Neural progenitor cell (in vitro differentiated cells): ENCODE measurements at regions not wholly inside any gene's neighbourhood (a gene's known extent, or its start where the extent isn't known, plus 50 kb on each side); places are given as distances from the start of the nearest gene placed in this dataset.

Experiments
- DNase-seq: peaks from one replicate; pipeline ENCODE4 v3.0.0-alpha.2; 2016; ENCODE audit warnings: low spot score
- H2AFZ ChIP-seq: fragments of 200-600 bp; sonication (generic); replicated peaks from 2 replicates; pipeline ENCODE4 v1.6.1; 2016; ENCODE audit warnings: antibody characterized with exemption
- H3F3A ChIP-seq: fragments of 200-600 bp; sonication (generic); 2 replicates; pipeline ENCODE4 v1.6.1; 2016; ENCODE audit warnings: antibody characterized with exemption, low read depth
- H3K27ac ChIP-seq: fragments of 200-600 bp; sonication (generic); 2 replicates; pipeline ENCODE4 v1.5.1; 2016; ENCODE audit warnings: mild to moderate bottlenecking
- H3K27me3 ChIP-seq: fragments of 200-600 bp; sonication (generic); 2 replicates; pipeline ENCODE4 v1.6.1; 2016; ENCODE audit warnings: mild to moderate bottlenecking, moderate library complexity
- H3K36me3 ChIP-seq: fragments of 200-600 bp; sonication (generic); 2 replicates; pipeline ENCODE4 v1.5.1; 2016
- H3K4me1 ChIP-seq: fragments of 200-600 bp; sonication (generic); 2 replicates; pipeline ENCODE4 v1.6.1; 2016; ENCODE audit warnings: mixed run types
- H3K4me2 ChIP-seq: fragments of 200-600 bp; sonication (generic); 2 replicates; pipeline ENCODE4 v1.6.1; 2016
- H3K4me3 ChIP-seq: fragments of 200-600 bp; sonication (generic); 2 replicates; pipeline ENCODE4 v1.5.1; 2016
- H3K79me2 ChIP-seq: fragments of 200-600 bp; sonication (generic); 2 replicates; pipeline ENCODE4 v1.6.1; 2016; ENCODE audit warnings: low read depth
- H3K9ac ChIP-seq: fragments of 200-600 bp; sonication (generic); 2 replicates; pipeline ENCODE4 v1.6.1; 2016
- H3K9me3 ChIP-seq: fragments of 200-600 bp; sonication (generic); 2 replicates; pipeline ENCODE4 v1.5.1; 2016; ENCODE audit warnings: low read depth
- H4K20me1 ChIP-seq: fragments of 200-600 bp; sonication (generic); 2 replicates; pipeline ENCODE4 v1.6.1; 2016; ENCODE audit warnings: low read depth
- H3K27ac Mint-ChIP-seq: 3 replicates; pipeline ENCODE4 v1.8.0; 2021; ENCODE audit warnings: mixed read lengths
- H3K27me3 Mint-ChIP-seq: 2 replicates; pipeline ENCODE4 v1.8.0; 2022; ENCODE audit warnings: low read depth, mild to moderate bottlenecking, inconsistent platforms, moderate library complexity, mixed read lengths; ENCODE audit not compliant: insufficient read depth
- H3K36me3 Mint-ChIP-seq: 3 replicates; pipeline ENCODE4 v1.8.0; 2021; ENCODE audit warnings: mixed read lengths
- H3K4me1 Mint-ChIP-seq: 3 replicates; pipeline ENCODE4 v1.8.0; 2021; ENCODE audit warnings: mixed read lengths
- H3K4me3 Mint-ChIP-seq: 3 replicates; pipeline ENCODE4 v1.8.0; 2021; ENCODE audit warnings: mild to moderate bottlenecking, moderate library complexity, mixed read lengths
- H3K9me3 Mint-ChIP-seq: 3 replicates; pipeline ENCODE4 v1.8.0; 2020; ENCODE audit warnings: mixed read lengths
- CTCF ChIP-seq: fragments of 200-600 bp; sonication (generic); IDR thresholded peaks from 2 replicates; pipeline ENCODE4 v1.5.1; 2017; ENCODE audit warnings: antibody characterized with exemption, mild to moderate bottlenecking
- EZH2 ChIP-seq: fragments of 200-600 bp; sonication (generic); IDR thresholded peaks from 2 replicates; pipeline ENCODE4 v1.6.1; 2017; ENCODE audit warnings: antibody characterized with exemption, mild to moderate bottlenecking, moderate library complexity
- EZH2phosphoT487 ChIP-seq: fragments of 200-600 bp; sonication (generic); IDR thresholded peaks from 2 replicates; pipeline ENCODE4 v1.6.1; 2017; ENCODE audit warnings: antibody characterized with exemption

GRCh38 chr1:60222360-60223115 lies 149.0 kb upstream of the C1orf87 start:
- Histone ChIP-seq H3K36me3 (no peaks in the 10 kb centered on the region), H3K9me3 (no peaks in the 10 kb centered on the region), H2AFZ (no peak overlapping the region), H3F3A (no peaks in the 10 kb centered on the region), H3K9ac (no peak overlapping the region), H3K27ac (no peak overlapping the region), H4K20me1 (no peaks in the 10 kb centered on the region), H3K4me3 (no peak overlapping the region), H3K27me3 (no peaks in the 10 kb centered on the region), H3K4me2 (no peak overlapping the region), H3K79me2 (no peaks in the 10 kb centered on the region), H3K4me1 (no peaks in the 10 kb centered on the region)
- Mint-ChIP-seq H3K27ac (no peak overlapping the region), H3K4me3 (no peak overlapping the region), H3K27me3 (peaks cover 2% of the 10 kb centered on the region), H3K4me1 (no peaks in the 10 kb centered on the region), H3K36me3 (peaks cover 2% of the 10 kb centered on the region), H3K9me3 (peaks cover 3% of the 10 kb centered on the region)
- TF ChIP-seq EZH2, result no peak
- TF ChIP-seq CTCF, result no peak
- no peak for TF ChIP-seq EZH2phosphoT487
- no peak for DNase-seq

GRCh38 chr1:60213253-60213652 lies 139.7 kb upstream of the C1orf87 start:
- no peak overlapping the region for H3K27ac Mint-ChIP-seq
- Histone ChIP-seq H3K4me3 (no peak overlapping the region), H3K4me1 (no peaks in the 10 kb centered on the region), H3K4me2 (no peak overlapping the region), H3K79me2 (no peaks in the 10 kb centered on the region), H3K9me3 (no peaks in the 10 kb centered on the region), H3F3A (no peaks in the 10 kb centered on the region), H2AFZ (no peak overlapping the region), H3K9ac (no peak overlapping the region), H3K27ac (no peak overlapping the region), H4K20me1 (no peaks in the 10 kb centered on the region), H3K36me3 (no peaks in the 10 kb centered on the region), H3K27me3 (no peaks in the 10 kb centered on the region)
- H3K36me3 Mint-ChIP-seq, result no peaks in the 10 kb centered on the region
- TF ChIP-seq EZH2phosphoT487, result no peak
- TF ChIP-seq EZH2, result no peak
- no peak for TF ChIP-seq CTCF
- DNase-seq, result no peak
- H3K27me3 Mint-ChIP-seq, result no peaks in the 10 kb centered on the region
- H3K9me3 Mint-ChIP-seq, result peaks cover 8% of the 10 kb centered on the region
- H3K4me3 Mint-ChIP-seq, result no peak overlapping the region
- H3K4me1 Mint-ChIP-seq, result no peaks in the 10 kb centered on the region

- H3K4me2 ChIP-seq, result no peak overlapping the region
- DNase-seq, result no peak
- H3K79me2 ChIP-seq, result no peaks in the 10 kb centered on the region
- H3K36me3 Mint-ChIP-seq, result no peaks in the 10 kb centered on the region
- H3K4me3 Mint-ChIP-seq, result no peak overlapping the region
- H3K4me3 ChIP-seq, result no peak overlapping the region
- H3K9ac ChIP-seq, result no peak overlapping the region
- H3K9me3 ChIP-seq, result no peaks in the 10 kb centered on the region
- no peaks in the 10 kb centered on the region for H3F3A ChIP-seq
- peaks cover 7% of the 10 kb centered on the region for H3K9me3 Mint-ChIP-seq
- no peak overlapping the region for H3K27ac ChIP-seq
- no peaks in the 10 kb centered on the region for H4K20me1 ChIP-seq
- H3K27me3 Mint-ChIP-seq, result no peaks in the 10 kb centered on the region
- no peak overlapping the region for H3K27ac Mint-ChIP-seq
- H3K27me3 ChIP-seq, result no peaks in the 10 kb centered on the region
- no peaks in the 10 kb centered on the region for H3K36me3 ChIP-seq
- no peaks in the 10 kb centered on the region for H3K4me1 ChIP-seq
- H2AFZ ChIP-seq, result no peak overlapping the region
- TF ChIP-seq EZH2 (no peak), EZH2phosphoT487 (no peak), CTCF (no peak)
- no peaks in the 10 kb centered on the region for H3K4me1 Mint-ChIP-seq
Measured at GRCh38 chr1:60196026-60196425, 122.5 kb upstream of the C1orf87 start.
